GM23338 (cell line): ENCODE measurements at regions not wholly inside any gene's neighbourhood (a gene's known extent, or its start where the extent isn't known, plus 50 kb on each side); places are given as distances from the start of the nearest gene placed in this dataset.

Experiments
- ATAC-seq: fragments of 200-7000 bp; cut with Tn5 transposase; 3 replicates; pipeline ENCODE4 v1.9.1; 2020
- DNase-seq: peaks from one replicate; pipeline ENCODE4 v3.0.0-alpha.2; 2015; ENCODE audit warnings: low spot score
- H2AFZ ChIP-seq: fragments of 200-600 bp; sonication (generic); 2 replicates; pipeline ENCODE4 v1.8.0; 2016; ENCODE audit warnings: antibody characterized with exemption, mild to moderate bottlenecking, moderate library complexity
- H3F3A ChIP-seq: fragments of 200-600 bp; sonication (generic); replicated peaks from 2 replicates; pipeline ENCODE4 v1.8.0; 2017; ENCODE audit warnings: antibody characterized with exemption, mixed run types, low read depth
- H3K27ac ChIP-seq: fragments of 200-600 bp; sonication (generic); 2 replicates; pipeline ENCODE4 v1.6.1; 2016; ENCODE audit warnings: low read depth
- H3K27me3 ChIP-seq: fragments of 200-600 bp; sonication (generic); 2 replicates; pipeline ENCODE4 v1.8.0; 2016; ENCODE audit warnings: mild to moderate bottlenecking, mixed run types, moderate library complexity; ENCODE audit not compliant: insufficient read depth
- H3K36me3 ChIP-seq: fragments of 200-600 bp; sonication (generic); 2 replicates; pipeline ENCODE4 v1.8.0; 2016; ENCODE audit warnings: mild to moderate bottlenecking; ENCODE audit not compliant: insufficient read depth
- H3K4me1 ChIP-seq: fragments of 200-600 bp; sonication (generic); 2 replicates; pipeline ENCODE4 v1.8.0; 2016; ENCODE audit warnings: mild to moderate bottlenecking, moderate library complexity; ENCODE audit not compliant: insufficient read depth
- H3K4me2 ChIP-seq: fragments of 200-600 bp; sonication (generic); 2 replicates; pipeline ENCODE4 v1.7.1; 2017; ENCODE audit warnings: mixed run types
- H3K4me3 ChIP-seq: fragments of 200-600 bp; sonication (generic); 2 replicates; pipeline ENCODE4 v1.6.1; 2016; ENCODE audit warnings: mixed run types
- H3K79me2 ChIP-seq: fragments of 200-600 bp; sonication (generic); replicated peaks from 2 replicates; pipeline ENCODE4 v1.8.0; 2017; ENCODE audit warnings: mild to moderate bottlenecking; ENCODE audit not compliant: insufficient read depth
- H3K9me2 ChIP-seq: fragments of 200-600 bp; sonication (generic); 2 replicates; pipeline ENCODE4 v1.8.0; 2017; ENCODE audit not compliant: insufficient read depth
- H4K20me1 ChIP-seq: fragments of 200-600 bp; sonication (generic); replicated peaks from 2 replicates; pipeline ENCODE4 v1.8.0; 2017; ENCODE audit warnings: mild to moderate bottlenecking; ENCODE audit not compliant: insufficient read depth
- H3K27ac Mint-ChIP-seq: 2 replicates; pipeline ENCODE4 v1.8.0; 2020; ENCODE audit warnings: inconsistent platforms, mild to moderate bottlenecking, moderate library complexity, mixed read lengths
- H3K27me3 Mint-ChIP-seq: 3 replicates; pipeline ENCODE4 v1.8.0; 2022; ENCODE audit warnings: low read depth, mild to moderate bottlenecking, moderate library complexity, mixed read lengths, inconsistent platforms; ENCODE audit not compliant: insufficient read depth, poor library complexity
- H3K36me3 Mint-ChIP-seq: 3 replicates; pipeline ENCODE4 v1.8.0; 2021; ENCODE audit warnings: low read depth, mild to moderate bottlenecking, inconsistent platforms, moderate library complexity, mixed read lengths
- H3K4me1 Mint-ChIP-seq: 3 replicates; pipeline ENCODE4 v1.8.0; 2020; ENCODE audit warnings: mild to moderate bottlenecking, inconsistent platforms, mixed read lengths
- H3K4me3 Mint-ChIP-seq: 3 replicates; pipeline ENCODE4 v1.8.0; 2021; ENCODE audit warnings: moderate library complexity, mild to moderate bottlenecking, inconsistent platforms, mixed read lengths
- H3K9me3 Mint-ChIP-seq: 3 replicates; pipeline ENCODE4 v1.8.0; 2020; ENCODE audit warnings: moderate library complexity, mild to moderate bottlenecking, inconsistent platforms, mixed read lengths
- CREB1 ChIP-seq: fragments of 250-450 bp; sonication (Bioruptor Pico); IDR thresholded peaks from 2 replicates; pipeline ENCODE4 v1.5.0; 2020; ENCODE audit warnings: low read depth, mild to moderate bottlenecking, moderate library complexity
- EZH2 ChIP-seq: fragments of 200-600 bp; sonication (generic); IDR thresholded peaks from one replicate; pipeline ENCODE4 v1.8.0; 2017; ENCODE audit warnings: antibody characterized with exemption, mild to moderate bottlenecking, low read depth; ENCODE audit not compliant: unreplicated experiment
- EZH2phosphoT487 ChIP-seq: fragments of 200-600 bp; sonication (generic); IDR thresholded peaks from one replicate; pipeline ENCODE4 v1.8.1; 2018; ENCODE audit warnings: antibody characterized with exemption; ENCODE audit not compliant: unreplicated experiment
- JUNB ChIP-seq: IDR thresholded peaks from one replicate; pipeline ENCODE4 v1.6.1; 2016; ENCODE audit warnings: antibody characterized with exemption; ENCODE audit not compliant: unreplicated experiment
- NANOG ChIP-seq: IDR thresholded peaks from 2 replicates; pipeline ENCODE4 v1.6.1; 2016; ENCODE audit warnings: antibody characterized with exemption, borderline replicate concordance
- POLR2AphosphoS5 ChIP-seq: IDR thresholded peaks from 2 replicates; pipeline ENCODE4 v1.6.1; 2016; ENCODE audit warnings: antibody characterized with exemption, low read depth
- STAT1 ChIP-seq: IDR thresholded peaks from one replicate; pipeline ENCODE4 v1.6.1; 2016; ENCODE audit warnings: antibody characterized with exemption; ENCODE audit not compliant: unreplicated experiment
- ZNF114 ChIP-seq: fragments of 250-450 bp; sonication (Bioruptor Pico); IDR thresholded peaks from 2 replicates; pipeline ENCODE4 v1.5.0; 2020; ENCODE audit warnings: mild to moderate bottlenecking, moderate library complexity
- ZNF331 ChIP-seq: fragments of 250-450 bp; sonication (Bioruptor Pico); IDR thresholded peaks from 2 replicates; pipeline ENCODE4 v1.5.0; 2020; ENCODE audit warnings: low read depth, mild to moderate bottlenecking, moderate library complexity
- TF ChIP-seq, protein P1 (sequence below): IDR thresholded peaks from one replicate; pipeline ENCODE4 v1.6.1; 2018; ENCODE audit warnings: antibody characterized with exemption; ENCODE audit not compliant: unreplicated experiment
- TF ChIP-seq, protein P2 (sequence below), 2 experiments: fragments of 200-600 bp in 1 of 2; sonication (generic) in 1 of 2; conservative IDR thresholded peaks; 2 replicates each; pipeline versions ENCODE4 v1.5.1 to v1.6.1; 2016 to 2017; ENCODE audit warnings: antibody characterized with exemption in 2 of 2, low read depth in 2 of 2, mild to moderate bottlenecking in 2 of 2, moderate library complexity in 1 of 2
- TF ChIP-seq, protein P3 (sequence below): IDR thresholded peaks from 2 replicates; pipeline ENCODE4 v1.6.1; 2016; ENCODE audit warnings: antibody characterized with exemption

DNA sequence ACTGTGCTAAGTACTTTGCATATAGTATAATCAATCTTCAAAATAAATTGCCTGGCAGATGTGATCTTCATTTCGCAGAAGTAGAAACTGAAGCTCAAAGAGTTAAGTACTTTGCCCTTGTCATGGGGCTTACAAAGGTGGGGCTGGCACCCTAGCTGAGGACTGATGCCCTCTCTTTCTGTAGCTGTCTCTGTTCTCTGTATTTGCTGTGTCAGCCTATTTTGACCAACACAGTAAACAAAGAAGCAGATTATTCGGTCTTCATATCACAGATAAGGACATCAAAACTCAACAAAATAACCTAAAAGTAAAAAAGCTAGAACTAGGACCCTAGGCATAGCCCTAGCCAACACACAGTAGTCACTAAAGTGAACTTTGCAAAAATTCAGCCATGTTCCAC, 570.5 kb upstream of the TENM3 start (continued):
- TF ChIP-seq, protein P1, sequence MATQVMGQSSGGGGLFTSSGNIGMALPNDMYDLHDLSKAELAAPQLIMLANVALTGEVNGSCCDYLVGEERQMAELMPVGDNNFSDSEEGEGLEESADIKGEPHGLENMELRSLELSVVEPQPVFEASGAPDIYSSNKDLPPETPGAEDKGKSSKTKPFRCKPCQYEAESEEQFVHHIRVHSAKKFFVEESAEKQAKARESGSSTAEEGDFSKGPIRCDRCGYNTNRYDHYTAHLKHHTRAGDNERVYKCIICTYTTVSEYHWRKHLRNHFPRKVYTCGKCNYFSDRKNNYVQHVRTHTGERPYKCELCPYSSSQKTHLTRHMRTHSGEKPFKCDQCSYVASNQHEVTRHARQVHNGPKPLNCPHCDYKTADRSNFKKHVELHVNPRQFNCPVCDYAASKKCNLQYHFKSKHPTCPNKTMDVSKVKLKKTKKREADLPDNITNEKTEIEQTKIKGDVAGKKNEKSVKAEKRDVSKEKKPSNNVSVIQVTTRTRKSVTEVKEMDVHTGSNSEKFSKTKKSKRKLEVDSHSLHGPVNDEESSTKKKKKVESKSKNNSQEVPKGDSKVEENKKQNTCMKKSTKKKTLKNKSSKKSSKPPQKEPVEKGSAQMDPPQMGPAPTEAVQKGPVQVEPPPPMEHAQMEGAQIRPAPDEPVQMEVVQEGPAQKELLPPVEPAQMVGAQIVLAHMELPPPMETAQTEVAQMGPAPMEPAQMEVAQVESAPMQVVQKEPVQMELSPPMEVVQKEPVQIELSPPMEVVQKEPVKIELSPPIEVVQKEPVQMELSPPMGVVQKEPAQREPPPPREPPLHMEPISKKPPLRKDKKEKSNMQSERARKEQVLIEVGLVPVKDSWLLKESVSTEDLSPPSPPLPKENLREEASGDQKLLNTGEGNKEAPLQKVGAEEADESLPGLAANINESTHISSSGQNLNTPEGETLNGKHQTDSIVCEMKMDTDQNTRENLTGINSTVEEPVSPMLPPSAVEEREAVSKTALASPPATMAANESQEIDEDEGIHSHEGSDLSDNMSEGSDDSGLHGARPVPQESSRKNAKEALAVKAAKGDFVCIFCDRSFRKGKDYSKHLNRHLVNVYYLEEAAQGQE = no peak
- TF ChIP-seq EZH2 (no peak), NANOG (no peak), EZH2phosphoT487 (no peak), POLR2AphosphoS5 (no peak)
- TF ChIP-seq, protein P2, sequence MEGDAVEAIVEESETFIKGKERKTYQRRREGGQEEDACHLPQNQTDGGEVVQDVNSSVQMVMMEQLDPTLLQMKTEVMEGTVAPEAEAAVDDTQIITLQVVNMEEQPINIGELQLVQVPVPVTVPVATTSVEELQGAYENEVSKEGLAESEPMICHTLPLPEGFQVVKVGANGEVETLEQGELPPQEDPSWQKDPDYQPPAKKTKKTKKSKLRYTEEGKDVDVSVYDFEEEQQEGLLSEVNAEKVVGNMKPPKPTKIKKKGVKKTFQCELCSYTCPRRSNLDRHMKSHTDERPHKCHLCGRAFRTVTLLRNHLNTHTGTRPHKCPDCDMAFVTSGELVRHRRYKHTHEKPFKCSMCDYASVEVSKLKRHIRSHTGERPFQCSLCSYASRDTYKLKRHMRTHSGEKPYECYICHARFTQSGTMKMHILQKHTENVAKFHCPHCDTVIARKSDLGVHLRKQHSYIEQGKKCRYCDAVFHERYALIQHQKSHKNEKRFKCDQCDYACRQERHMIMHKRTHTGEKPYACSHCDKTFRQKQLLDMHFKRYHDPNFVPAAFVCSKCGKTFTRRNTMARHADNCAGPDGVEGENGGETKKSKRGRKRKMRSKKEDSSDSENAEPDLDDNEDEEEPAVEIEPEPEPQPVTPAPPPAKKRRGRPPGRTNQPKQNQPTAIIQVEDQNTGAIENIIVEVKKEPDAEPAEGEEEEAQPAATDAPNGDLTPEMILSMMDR (conservative IDR thresholded peaks at IDR 0.05; ENCODE audit: low read depth in 2 of 2) = no peak
- TF ChIP-seq, protein P3, sequence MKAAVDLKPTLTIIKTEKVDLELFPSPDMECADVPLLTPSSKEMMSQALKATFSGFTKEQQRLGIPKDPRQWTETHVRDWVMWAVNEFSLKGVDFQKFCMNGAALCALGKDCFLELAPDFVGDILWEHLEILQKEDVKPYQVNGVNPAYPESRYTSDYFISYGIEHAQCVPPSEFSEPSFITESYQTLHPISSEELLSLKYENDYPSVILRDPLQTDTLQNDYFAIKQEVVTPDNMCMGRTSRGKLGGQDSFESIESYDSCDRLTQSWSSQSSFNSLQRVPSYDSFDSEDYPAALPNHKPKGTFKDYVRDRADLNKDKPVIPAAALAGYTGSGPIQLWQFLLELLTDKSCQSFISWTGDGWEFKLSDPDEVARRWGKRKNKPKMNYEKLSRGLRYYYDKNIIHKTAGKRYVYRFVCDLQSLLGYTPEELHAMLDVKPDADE = no peak

DNA sequence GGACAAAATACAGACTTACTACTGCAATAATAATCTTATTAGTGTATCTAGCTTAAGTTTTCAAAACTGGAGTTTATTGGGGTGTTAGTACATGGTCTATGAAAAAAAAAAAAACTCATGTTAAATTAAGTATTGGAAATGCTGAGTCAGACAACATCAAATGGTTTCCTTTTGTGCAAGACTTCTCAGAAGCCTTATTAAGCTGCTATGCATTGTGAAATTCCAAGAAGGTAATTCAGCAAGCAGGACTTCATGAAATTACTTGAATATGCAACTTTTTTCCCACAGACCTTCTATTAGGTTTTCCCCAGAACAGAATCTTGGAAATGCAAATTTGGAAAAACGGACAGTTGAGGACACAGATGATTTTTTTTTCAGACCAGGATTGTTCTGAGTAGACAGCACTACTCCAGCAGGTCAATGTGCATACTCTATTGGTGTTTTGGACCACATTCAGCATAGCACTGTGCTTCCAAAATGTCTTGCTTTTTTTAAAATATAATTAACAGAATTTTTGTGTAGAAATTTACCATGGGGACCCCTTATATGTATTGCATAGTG, 568.8 kb upstream of the TENM3 start:
- Mint-ChIP-seq H3K4me3 (no peak overlapping the region), H3K27ac (no peak overlapping the region), H3K36me3 (no peaks in the 10 kb centered on the region), H3K27me3 (no peaks in the 10 kb centered on the region), H3K9me3 (no peaks in the 10 kb centered on the region), H3K4me1 (no peaks in the 10 kb centered on the region)
- Histone ChIP-seq H2AFZ (no peak overlapping the region), H3K4me2 (no peak overlapping the region), H4K20me1 (no peaks in the 10 kb centered on the region), H3K4me3 (no peak overlapping the region), H3K4me1 (no peaks in the 10 kb centered on the region), H3K27me3 (no peaks in the 10 kb centered on the region), H3F3A (no peaks in the 10 kb centered on the region), H3K9me2 (no peaks in the 10 kb centered on the region), H3K79me2 (no peaks in the 10 kb centered on the region), H3K27ac (no peak overlapping the region), H3K36me3 (no peaks in the 10 kb centered on the region)
- TF ChIP-seq CREB1 (no peak), POLR2AphosphoS5 (no peak), ZNF114 (CRISPR knock-in tag) (no peak), NANOG (no peak), ZNF331 (CRISPR knock-in tag) (no peak), JUNB (no peak), STAT1 (no peak), EZH2 (no peak), EZH2phosphoT487 (no peak)
- TF ChIP-seq, protein P2 (conservative IDR thresholded peaks at IDR 0.05; ENCODE audit: low read depth in 2 of 2) = no peak
- TF ChIP-seq, protein P1 = no peak
- TF ChIP-seq, protein P3 = no peak
- no peak for ATAC-seq
- DNase-seq = no peak
